SK-N-SH (cell line): ENCODE measurements at regions not wholly inside any gene's neighbourhood (a gene's known extent, or its start where the extent isn't known, plus 50 kb on each side); places are given as distances from the start of the nearest gene placed in this dataset.

Source experiments
- CTCF ChIA-PET: fragments of 300-600, 350-600 bp; formaldehyde crosslinking; extraction: SDS; loops from one replicate; lab custom pipeline; 2021; lab: Yijun Ruan, JAX
- POLR2A ChIA-PET: fragments of 350-600 bp; sonication (Branson Sonifier 250); formaldehyde crosslinking; extraction: SDS; loops from one replicate; lab custom pipeline; 2020; ENCODE audit warnings: antibody characterized with exemption, inconsistent platforms; lab: Yijun Ruan, JAX
- DNase-seq: peaks from one replicate; pipeline ENCODE4 v3.0.0; 2012
- H2AFZ ChIP-seq: fragments of 200-600 bp; sonication (generic); 2 replicates; pipeline ENCODE4 v1.8.1; 2016; ENCODE audit warnings: antibody characterized with exemption, mild to moderate bottlenecking, low read depth
- H3F3A ChIP-seq: fragments of 200-600 bp; sonication (generic); replicated peaks from 2 replicates; pipeline ENCODE3; 2016; ENCODE audit warnings: antibody characterized with exemption, mild to moderate bottlenecking; ENCODE audit not compliant: insufficient read depth
- H3K27ac ChIP-seq, 2 experiments: fragments of 200-500 bp in 1 of 2; fragments of 200-600 bp in 1 of 2; sonication (Bioruptor generic) in 1 of 2; sonication (generic), shearing (Covaris generic) in 1 of 2; 2 replicates each; pipeline versions ENCODE4 v1.5.1 to v1.6.1; 2014 to 2016; ENCODE audit warnings: low read depth in 2 of 2, inconsistent platforms in 1 of 2, low read length in 1 of 2, mild to moderate bottlenecking in 1 of 2, mixed read lengths in 1 of 2
- H3K27me3 ChIP-seq: fragments of 200-600 bp; sonication (generic), shearing (Covaris generic); 2 replicates; pipeline ENCODE4 v1.6.1; 2016; ENCODE audit warnings: mixed run types; ENCODE audit not compliant: insufficient read depth
- H3K36me3 ChIP-seq, 2 experiments: fragments of 200-500 bp in 1 of 2; fragments of 200-600 bp in 1 of 2; sonication (Bioruptor generic) in 1 of 2; sonication (generic) in 1 of 2; replicated peaks in 1 of 2; 2 replicates each; pipeline versions ENCODE3 to v1.5.1; 2014 to 2016; ENCODE audit warnings: low read length in 1 of 2, mild to moderate bottlenecking in 1 of 2; ENCODE audit not compliant: insufficient read depth in 2 of 2, control insufficient read depth in 1 of 2
- H3K4me1 ChIP-seq, 2 experiments: fragments of 200-500 bp in 1 of 2; fragments of 200-600 bp in 1 of 2; sonication (Bioruptor generic) in 1 of 2; sonication (generic), shearing (Covaris generic) in 1 of 2; 2 replicates each; pipeline versions ENCODE4 v1.5.1 to v1.6.1; 2014 to 2016; ENCODE audit warnings: low read depth in 1 of 2, low read length in 1 of 2, mixed run types in 1 of 2; ENCODE audit not compliant: insufficient read depth in 2 of 2, control insufficient read depth in 1 of 2
- H3K4me2 ChIP-seq: fragments of 200-600 bp; sonication (generic), shearing (Covaris generic); 2 replicates; pipeline ENCODE4 v1.6.1; 2017; ENCODE audit warnings: mixed run types
- H3K4me3 ChIP-seq, 2 experiments: fragments of 200-500 bp in 1 of 2; fragments of 200-600 bp in 1 of 2; sonication (Bioruptor generic) in 1 of 2; sonication (generic), shearing (Covaris generic) in 1 of 2; 2 replicates each; pipeline versions ENCODE4 v1.5.1 to v1.8.1; 2014 to 2016; ENCODE audit warnings: low read depth in 2 of 2, inconsistent platforms in 1 of 2, low read length in 1 of 2, mild to moderate bottlenecking in 1 of 2, mixed read lengths in 1 of 2, moderate library complexity in 1 of 2
- H3K79me2 ChIP-seq: fragments of 200-600 bp; sonication (generic); 2 replicates; pipeline ENCODE4 v1.8.1; 2017; ENCODE audit warnings: mild to moderate bottlenecking; ENCODE audit not compliant: insufficient read depth
- H3K9ac ChIP-seq: fragments of 200-600 bp; sonication (generic); 2 replicates; pipeline ENCODE4 v1.6.1; 2017; ENCODE audit warnings: mixed run types
- H3K9me2 ChIP-seq: fragments of 200-600 bp; sonication (generic); 2 replicates; pipeline ENCODE4 v1.6.1; 2017; ENCODE audit warnings: mixed run types
- H3K9me3 ChIP-seq: fragments of 200-600 bp; sonication (generic); 2 replicates; pipeline ENCODE4 v1.6.1; 2017; ENCODE audit warnings: mixed run types, mild to moderate bottlenecking, moderate library complexity
- H4K20me1 ChIP-seq: fragments of 200-600 bp; sonication (generic); 2 replicates; pipeline ENCODE4 v1.6.1; 2017; ENCODE audit warnings: mild to moderate bottlenecking, mixed run types; ENCODE audit not compliant: insufficient read depth
- ELF1 ChIP-seq: IDR thresholded peaks from 2 replicates; pipeline ENCODE4 v1.4.0; 2012
- EP300 ChIP-seq, 2 experiments: IDR thresholded peaks; 2 replicates each; pipeline versions ENCODE4 v1.4.0 to v1.6.1; 2012; ENCODE audit warnings: borderline replicate concordance in 1 of 2, low read depth in 1 of 2, low read length in 1 of 2
- EZH2phosphoT487 ChIP-seq: fragments of 200-600 bp; sonication (generic); IDR thresholded peaks from 2 replicates; pipeline ENCODE4 v1.6.1; 2017; ENCODE audit warnings: low read depth, mixed run types, mild to moderate bottlenecking, antibody characterized with exemption, moderate library complexity, borderline replicate concordance
- FOXM1 ChIP-seq: IDR thresholded peaks from 2 replicates; pipeline ENCODE4 v1.4.0; 2012; ENCODE audit warnings: low read depth, mild to moderate bottlenecking
- GABPA ChIP-seq: IDR thresholded peaks from 2 replicates; pipeline ENCODE4 v1.4.0; 2012; ENCODE audit warnings: low read depth, mild to moderate bottlenecking
- GATA2 ChIP-seq: sonication (generic); formaldehyde crosslinking; IDR thresholded peaks from 2 replicates; pipeline ENCODE4 v1.5.0; 2020; ENCODE audit warnings: mild to moderate bottlenecking, missing genetic modification reagents
- MEF2A ChIP-seq: IDR thresholded peaks from 2 replicates; pipeline ENCODE4 v1.4.0; 2012; ENCODE audit warnings: low read depth, borderline replicate concordance
- NFIC ChIP-seq: IDR thresholded peaks from 2 replicates; pipeline ENCODE4 v1.4.0; 2012; ENCODE audit warnings: borderline replicate concordance
- POLR2AphosphoS5 ChIP-seq: IDR thresholded peaks from 2 replicates; pipeline ENCODE4 v1.6.1; 2012; ENCODE audit warnings: low read depth, low read length
- RFX5 ChIP-seq: IDR thresholded peaks from 2 replicates; pipeline ENCODE4 v1.6.1; 2012; ENCODE audit warnings: mild to moderate bottlenecking, improper control_type of control experiment, low read length
- SIN3A ChIP-seq: IDR thresholded peaks from 2 replicates; pipeline ENCODE4 v1.6.1; 2012; ENCODE audit warnings: low read depth, mild to moderate bottlenecking, low read length, moderate library complexity, borderline replicate concordance
- TAF1 ChIP-seq: IDR thresholded peaks from 2 replicates; pipeline ENCODE4 v1.6.1; 2012; ENCODE audit warnings: low read depth, mild to moderate bottlenecking, low read length, moderate library complexity, borderline replicate concordance
- TCF12 ChIP-seq: IDR thresholded peaks from 2 replicates; pipeline ENCODE4 v1.4.0; 2012
- YY1 ChIP-seq: IDR thresholded peaks from 2 replicates; pipeline ENCODE4 v1.4.0; 2012; ENCODE audit warnings: low read depth, mild to moderate bottlenecking
- WGBS: methylation state at CpG from one replicate; pipeline ENCODE4 v1.1.6; 2017; ENCODE audit warnings: low lambda C conversion rate; 5-methylcytosine and 5-hydroxymethylcytosine counted together
- TF ChIP-seq, protein P1 (sequence below): IDR thresholded peaks from 2 replicates; pipeline ENCODE4 v1.4.0; 2012; ENCODE audit warnings: low read depth
- TF ChIP-seq, protein P2 (sequence below): fragments of 150-350 bp; IDR thresholded peaks from 2 replicates; pipeline ENCODE4 v1.6.1; 2016; ENCODE audit warnings: mild to moderate bottlenecking, low read depth, low read length
- TF ChIP-seq, protein P3 (sequence below): IDR thresholded peaks from 2 replicates; pipeline ENCODE4; 2012
- TF ChIP-seq, protein P4 (sequence below): IDR thresholded peaks from 2 replicates; pipeline ENCODE4 v1.4.0; 2012; ENCODE audit warnings: low read depth, borderline replicate concordance
- TF ChIP-seq, protein P5 (sequence below): fragments of 150-350 bp; IDR thresholded peaks from 2 replicates; pipeline ENCODE4 v1.6.1; 2017; ENCODE audit warnings: antibody characterized with exemption, low read length, low read depth, borderline replicate concordance
- TF ChIP-seq, protein P6 (sequence below): IDR thresholded peaks from 2 replicates; pipeline ENCODE4 v1.6.1; 2012; ENCODE audit warnings: mild to moderate bottlenecking, low read depth, low read length, moderate library complexity

DNA sequence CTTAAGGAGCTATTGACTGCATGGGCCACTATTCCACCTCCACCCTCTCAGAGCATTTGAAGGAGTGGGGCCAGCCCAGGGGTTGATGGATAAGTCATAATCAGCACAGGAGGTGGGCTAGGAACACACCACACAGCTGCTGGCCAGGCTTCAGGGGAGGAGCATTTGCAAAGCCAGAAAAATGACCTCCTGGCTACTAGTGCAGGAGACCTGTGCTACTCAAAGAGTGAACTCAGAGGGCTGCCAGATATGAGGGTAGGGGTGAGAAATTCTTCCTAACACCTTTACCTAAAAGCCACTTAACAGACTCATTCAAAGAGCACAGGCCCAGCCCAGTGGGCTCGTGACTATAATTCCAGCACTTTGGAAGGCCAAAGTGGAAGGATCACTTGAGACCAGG, 210.8 kb downstream of the TBXT start:
- no peaks in the 10 kb centered on the region for H3F3A ChIP-seq
- no peaks in the 10 kb centered on the region for H3K36me3 ChIP-seq
- ChIA-PET CTCF (interaction anchor here (0.8 to 1.0 kb wide), 2 partner anchors 10 to 51 kb away, joined by 3 read pairs; no protein-coding TSS in a partner anchor), POLR2A (no interaction called here)
- H3K79me2 ChIP-seq, result no peaks in the 10 kb centered on the region
- no peak overlapping the region for H3K9ac ChIP-seq
- H3K9me2 ChIP-seq, result no peaks in the 10 kb centered on the region
- H3K4me2 ChIP-seq, result no peak overlapping the region
- H3K27me3 ChIP-seq, result no peaks in the 10 kb centered on the region
- H3K4me3 ChIP-seq, result no peak overlapping the region
- H3K9me3 ChIP-seq, result no peaks in the 10 kb centered on the region; the same call in 1 of the 2 replicates
- 25% methylated on average over 1 of the region's 1 CpG for WGBS
- H2AFZ ChIP-seq, result no peak overlapping the region
- no peak for DNase-seq
- peaks cover 0 to 2% of the 10 kb centered on the region in 2 experiments; a peak in 1 of 4 replicates for H3K4me1 ChIP-seq
- TF ChIP-seq TCF12 (no peak), FOXM1 (no peak), POLR2AphosphoS5 (no peak), EP300 (IDR thresholded peaks at IDR 0.05; ENCODE audit: borderline replicate concordance in 1 of 2, low read depth in 1 of 2, low read length in 1 of 2) (no peak), TAF1 (no peak)
- TF ChIP-seq, protein P1, sequence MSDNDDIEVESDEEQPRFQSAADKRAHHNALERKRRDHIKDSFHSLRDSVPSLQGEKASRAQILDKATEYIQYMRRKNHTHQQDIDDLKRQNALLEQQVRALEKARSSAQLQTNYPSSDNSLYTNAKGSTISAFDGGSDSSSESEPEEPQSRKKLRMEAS, result no peak
- TF ChIP-seq, protein P2, sequence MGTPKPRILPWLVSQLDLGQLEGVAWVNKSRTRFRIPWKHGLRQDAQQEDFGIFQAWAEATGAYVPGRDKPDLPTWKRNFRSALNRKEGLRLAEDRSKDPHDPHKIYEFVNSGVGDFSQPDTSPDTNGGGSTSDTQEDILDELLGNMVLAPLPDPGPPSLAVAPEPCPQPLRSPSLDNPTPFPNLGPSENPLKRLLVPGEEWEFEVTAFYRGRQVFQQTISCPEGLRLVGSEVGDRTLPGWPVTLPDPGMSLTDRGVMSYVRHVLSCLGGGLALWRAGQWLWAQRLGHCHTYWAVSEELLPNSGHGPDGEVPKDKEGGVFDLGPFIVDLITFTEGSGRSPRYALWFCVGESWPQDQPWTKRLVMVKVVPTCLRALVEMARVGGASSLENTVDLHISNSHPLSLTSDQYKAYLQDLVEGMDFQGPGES, result no peak
- TF ChIP-seq, protein P3, sequence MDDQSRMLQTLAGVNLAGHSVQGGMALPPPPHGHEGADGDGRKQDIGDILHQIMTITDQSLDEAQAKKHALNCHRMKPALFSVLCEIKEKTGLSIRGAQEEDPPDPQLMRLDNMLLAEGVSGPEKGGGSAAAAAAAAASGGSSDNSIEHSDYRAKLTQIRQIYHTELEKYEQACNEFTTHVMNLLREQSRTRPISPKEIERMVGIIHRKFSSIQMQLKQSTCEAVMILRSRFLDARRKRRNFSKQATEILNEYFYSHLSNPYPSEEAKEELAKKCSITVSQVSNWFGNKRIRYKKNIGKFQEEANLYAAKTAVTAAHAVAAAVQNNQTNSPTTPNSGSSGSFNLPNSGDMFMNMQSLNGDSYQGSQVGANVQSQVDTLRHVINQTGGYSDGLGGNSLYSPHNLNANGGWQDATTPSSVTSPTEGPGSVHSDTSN, result no peak
- H4K20me1 ChIP-seq, result no peaks in the 10 kb centered on the region
- H3K27ac ChIP-seq, result no peak overlapping the region

DNA sequence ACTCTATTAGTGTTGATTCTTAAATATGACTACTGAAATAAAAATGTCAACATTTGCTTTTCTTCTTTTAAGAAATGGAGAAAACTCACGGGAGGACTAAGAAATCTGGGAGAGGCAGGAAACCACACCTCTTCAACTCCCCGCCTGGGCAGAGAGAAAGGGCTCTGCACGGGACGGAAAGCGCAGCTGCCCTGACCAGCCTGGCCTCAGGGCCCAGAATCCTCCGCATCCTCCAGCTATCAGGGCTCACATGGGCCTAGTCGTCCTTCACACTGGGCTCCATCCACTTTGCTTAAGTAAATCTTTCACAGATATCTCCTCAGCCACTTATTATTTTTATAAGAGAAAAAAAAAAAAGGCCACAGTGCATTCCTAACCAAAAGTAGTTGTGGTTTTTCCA, 215.1 kb downstream of the TBXT start:
- H3K79me2 ChIP-seq, result no peaks in the 10 kb centered on the region
- ChIA-PET POLR2A (no interaction called here), CTCF (no interaction called here)
- H3K9me2 ChIP-seq, result no peaks in the 10 kb centered on the region
- no peak overlapping the region for H3K9ac ChIP-seq
- no peak overlapping the region for H3K4me2 ChIP-seq
- no peak overlapping the region for H3K27ac ChIP-seq
- peaks cover 3% of the 10 kb centered on the region; the same call in 1 of the 2 replicates for H3K9me3 ChIP-seq
- no peak overlapping the region for H3K4me3 ChIP-seq
- no peaks in the 10 kb centered on the region for H4K20me1 ChIP-seq
- no peaks in the 10 kb centered on the region for H3F3A ChIP-seq
- WGBS, result 59% methylated on average over 7 of the region's 7 CpGs
- H3K27me3 ChIP-seq, result no peaks in the 10 kb centered on the region
- DNase-seq, result no peak
- H2AFZ ChIP-seq, result no peak overlapping the region
- H3K36me3 ChIP-seq, result no peaks in the 10 kb centered on the region
- H3K4me1 ChIP-seq, result peaks cover 0 to 2% of the 10 kb centered on the region in 2 experiments; a peak in 1 of 4 replicates
- TF ChIP-seq GABPA, result no peak
- TF ChIP-seq GATA2 (CRISPR knock-in tag), result no peak
- TF ChIP-seq SIN3A, result no peak
- no peak for TF ChIP-seq ELF1
- no peak for TF ChIP-seq RFX5
- no peak for TF ChIP-seq YY1
- TF ChIP-seq, protein P4, sequence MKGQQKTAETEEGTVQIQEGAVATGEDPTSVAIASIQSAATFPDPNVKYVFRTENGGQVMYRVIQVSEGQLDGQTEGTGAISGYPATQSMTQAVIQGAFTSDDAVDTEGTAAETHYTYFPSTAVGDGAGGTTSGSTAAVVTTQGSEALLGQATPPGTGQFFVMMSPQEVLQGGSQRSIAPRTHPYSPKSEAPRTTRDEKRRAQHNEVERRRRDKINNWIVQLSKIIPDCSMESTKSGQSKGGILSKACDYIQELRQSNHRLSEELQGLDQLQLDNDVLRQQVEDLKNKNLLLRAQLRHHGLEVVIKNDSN, result no peak
- TF ChIP-seq, protein P5, sequence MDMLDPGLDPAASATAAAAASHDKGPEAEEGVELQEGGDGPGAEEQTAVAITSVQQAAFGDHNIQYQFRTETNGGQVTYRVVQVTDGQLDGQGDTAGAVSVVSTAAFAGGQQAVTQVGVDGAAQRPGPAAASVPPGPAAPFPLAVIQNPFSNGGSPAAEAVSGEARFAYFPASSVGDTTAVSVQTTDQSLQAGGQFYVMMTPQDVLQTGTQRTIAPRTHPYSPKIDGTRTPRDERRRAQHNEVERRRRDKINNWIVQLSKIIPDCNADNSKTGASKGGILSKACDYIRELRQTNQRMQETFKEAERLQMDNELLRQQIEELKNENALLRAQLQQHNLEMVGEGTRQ, result no peak
- TF ChIP-seq NFIC, result no peak
- TF ChIP-seq, protein P6, sequence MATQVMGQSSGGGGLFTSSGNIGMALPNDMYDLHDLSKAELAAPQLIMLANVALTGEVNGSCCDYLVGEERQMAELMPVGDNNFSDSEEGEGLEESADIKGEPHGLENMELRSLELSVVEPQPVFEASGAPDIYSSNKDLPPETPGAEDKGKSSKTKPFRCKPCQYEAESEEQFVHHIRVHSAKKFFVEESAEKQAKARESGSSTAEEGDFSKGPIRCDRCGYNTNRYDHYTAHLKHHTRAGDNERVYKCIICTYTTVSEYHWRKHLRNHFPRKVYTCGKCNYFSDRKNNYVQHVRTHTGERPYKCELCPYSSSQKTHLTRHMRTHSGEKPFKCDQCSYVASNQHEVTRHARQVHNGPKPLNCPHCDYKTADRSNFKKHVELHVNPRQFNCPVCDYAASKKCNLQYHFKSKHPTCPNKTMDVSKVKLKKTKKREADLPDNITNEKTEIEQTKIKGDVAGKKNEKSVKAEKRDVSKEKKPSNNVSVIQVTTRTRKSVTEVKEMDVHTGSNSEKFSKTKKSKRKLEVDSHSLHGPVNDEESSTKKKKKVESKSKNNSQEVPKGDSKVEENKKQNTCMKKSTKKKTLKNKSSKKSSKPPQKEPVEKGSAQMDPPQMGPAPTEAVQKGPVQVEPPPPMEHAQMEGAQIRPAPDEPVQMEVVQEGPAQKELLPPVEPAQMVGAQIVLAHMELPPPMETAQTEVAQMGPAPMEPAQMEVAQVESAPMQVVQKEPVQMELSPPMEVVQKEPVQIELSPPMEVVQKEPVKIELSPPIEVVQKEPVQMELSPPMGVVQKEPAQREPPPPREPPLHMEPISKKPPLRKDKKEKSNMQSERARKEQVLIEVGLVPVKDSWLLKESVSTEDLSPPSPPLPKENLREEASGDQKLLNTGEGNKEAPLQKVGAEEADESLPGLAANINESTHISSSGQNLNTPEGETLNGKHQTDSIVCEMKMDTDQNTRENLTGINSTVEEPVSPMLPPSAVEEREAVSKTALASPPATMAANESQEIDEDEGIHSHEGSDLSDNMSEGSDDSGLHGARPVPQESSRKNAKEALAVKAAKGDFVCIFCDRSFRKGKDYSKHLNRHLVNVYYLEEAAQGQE, result no peak
- TF ChIP-seq, protein P1, result no peak
- TF ChIP-seq MEF2A, result no peak
- no peak for TF ChIP-seq TAF1
- TF ChIP-seq EZH2phosphoT487, result no peak
